ENCODE measurements at regions not wholly inside any gene's neighbourhood (a gene's known extent, or its start where the extent isn't known, plus 50 kb on each side); places are given as distances from the start of the nearest gene placed in this dataset.

GRCh38 chr5:53331463-53331862 is 149.0 kb upstream of the FST start:
- H3K4me2 ChIP-seq (ENCODE audit: low read length): no peak overlapping the region
- H3K9ac ChIP-seq (ENCODE audit: low read length): no peak overlapping the region
- H3F3A ChIP-seq (ENCODE audit: insufficient read depth, low read length): no peaks in the 10 kb centered on the region
- no peaks in the 10 kb centered on the region for H3K36me3 ChIP-seq (ENCODE audit: insufficient read depth, low read length)
- TF ChIP-seq CTCF (IDR thresholded peaks at IDR 0.05; ENCODE audit: low read length): no peak
- no peak for TF ChIP-seq EZH2 (IDR thresholded peaks at IDR 0.05; ENCODE audit: borderline replicate concordance, low read length)
- H3K4me3 ChIP-seq (ENCODE audit: low read depth, low read length, poor library complexity, severe bottlenecking): no peak overlapping the region
- no peaks in the 10 kb centered on the region for H3K79me2 ChIP-seq (ENCODE audit: insufficient read depth, low read length)
- H2AFZ ChIP-seq (ENCODE audit: low read length): no peak overlapping the region
- H3K9me3 ChIP-seq (ENCODE audit: low read length): no peaks in the 10 kb centered on the region
- no peaks in the 10 kb centered on the region for H3K9me2 ChIP-seq (ENCODE audit: low read depth, low read length)
- no peaks in the 10 kb centered on the region for H3K4me1 ChIP-seq (ENCODE audit: insufficient read depth, low read length, severe bottlenecking)
- H4K20me1 ChIP-seq (ENCODE audit: insufficient read depth, low read length): no peaks in the 10 kb centered on the region
- H3K27me3 ChIP-seq (ENCODE audit: insufficient read depth, low read length): no peaks in the 10 kb centered on the region
- H3K27ac ChIP-seq (ENCODE audit: low read depth, low read length, poor library complexity, severe bottlenecking): no peak overlapping the region

GRCh38 chr5:53333160-53333559 is 147.3 kb upstream of the FST start:
- H3K4me3 ChIP-seq (ENCODE audit: low read depth, low read length, poor library complexity, severe bottlenecking): no peak overlapping the region
- H3K4me2 ChIP-seq (ENCODE audit: low read length): no peak overlapping the region
- H4K20me1 ChIP-seq (ENCODE audit: insufficient read depth, low read length): no peaks in the 10 kb centered on the region
- H3K4me1 ChIP-seq (ENCODE audit: insufficient read depth, low read length, severe bottlenecking): no peaks in the 10 kb centered on the region
- H3K9ac ChIP-seq (ENCODE audit: low read length): no peak overlapping the region
- H3K9me2 ChIP-seq (ENCODE audit: low read depth, low read length): no peaks in the 10 kb centered on the region
- no peaks in the 10 kb centered on the region for H3K79me2 ChIP-seq (ENCODE audit: insufficient read depth, low read length)
- H3K27me3 ChIP-seq (ENCODE audit: insufficient read depth, low read length): no peaks in the 10 kb centered on the region
- no peaks in the 10 kb centered on the region for H3F3A ChIP-seq (ENCODE audit: insufficient read depth, low read length)
- TF ChIP-seq EZH2 (IDR thresholded peaks at IDR 0.05; ENCODE audit: borderline replicate concordance, low read length) (no peak), CTCF (IDR thresholded peaks at IDR 0.05; ENCODE audit: low read length) (no peak)
- no peaks in the 10 kb centered on the region for H3K9me3 ChIP-seq (ENCODE audit: low read length)
- H2AFZ ChIP-seq (ENCODE audit: low read length): no peak overlapping the region
- no peak overlapping the region for H3K27ac ChIP-seq (ENCODE audit: low read depth, low read length, poor library complexity, severe bottlenecking)
- H3K36me3 ChIP-seq (ENCODE audit: insufficient read depth, low read length): no peaks in the 10 kb centered on the region

GRCh38 chr5:53334431-53334941 is 145.9 kb upstream of the FST start:
- H3K27me3 ChIP-seq (ENCODE audit: insufficient read depth, low read length): no peaks in the 10 kb centered on the region
- no peaks in the 10 kb centered on the region for H3F3A ChIP-seq (ENCODE audit: insufficient read depth, low read length)
- TF ChIP-seq CTCF (IDR thresholded peaks at IDR 0.05; ENCODE audit: low read length) (no peak), EZH2 (IDR thresholded peaks at IDR 0.05; ENCODE audit: borderline replicate concordance, low read length) (no peak)
- H4K20me1 ChIP-seq (ENCODE audit: insufficient read depth, low read length): no peaks in the 10 kb centered on the region
- no peak overlapping the region for H3K27ac ChIP-seq (ENCODE audit: low read depth, low read length, poor library complexity, severe bottlenecking)
- H3K79me2 ChIP-seq (ENCODE audit: insufficient read depth, low read length): no peaks in the 10 kb centered on the region
- no peaks in the 10 kb centered on the region for H3K4me1 ChIP-seq (ENCODE audit: insufficient read depth, low read length, severe bottlenecking)
- H2AFZ ChIP-seq (ENCODE audit: low read length): no peak overlapping the region
- no peak overlapping the region for H3K4me2 ChIP-seq (ENCODE audit: low read length)
- no peaks in the 10 kb centered on the region for H3K36me3 ChIP-seq (ENCODE audit: insufficient read depth, low read length)
- no peak overlapping the region for H3K9ac ChIP-seq (ENCODE audit: low read length)
- no peaks in the 10 kb centered on the region for H3K9me2 ChIP-seq (ENCODE audit: low read depth, low read length)
- no peak overlapping the region for H3K4me3 ChIP-seq (ENCODE audit: low read depth, low read length, poor library complexity, severe bottlenecking)
- no peaks in the 10 kb centered on the region for H3K9me3 ChIP-seq (ENCODE audit: low read length)
